ENCODE measurements at regions not wholly inside any gene's neighbourhood (a gene's known extent, or its start where the extent isn't known, plus 50 kb on each side); places are given as distances from the start of the nearest gene placed in this dataset.

DNA sequence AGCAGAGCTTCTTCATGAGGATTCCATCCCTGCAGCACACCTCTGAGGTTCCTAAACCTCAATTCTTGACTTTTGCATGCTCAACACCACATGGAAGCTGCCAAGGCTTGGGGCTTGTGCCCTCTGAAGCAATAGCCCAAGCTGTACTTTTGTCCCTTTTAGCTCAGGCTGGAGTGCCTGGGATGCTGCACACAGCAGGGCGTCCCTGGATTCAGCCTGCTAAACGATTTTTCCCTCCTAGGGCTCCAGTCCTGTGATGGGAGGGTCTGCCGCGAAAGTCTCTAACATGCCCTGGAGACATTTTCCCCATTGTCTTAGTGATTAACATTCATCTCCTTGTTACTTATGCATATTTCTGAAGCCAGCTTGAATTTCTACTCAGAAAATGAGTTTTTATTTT, 98.3 kb downstream of the SLITRK5 start:
- TF ChIP-seq CTCF (IDR thresholded peaks at IDR 0.05) (no peak), CHD4 (IDR thresholded peaks at IDR 0.05; ENCODE audit: borderline replicate concordance) (no peak), HOXA7 (CRISPR knock-in tag; IDR thresholded peaks at IDR 0.05) (no peak), CBX8 (IDR thresholded peaks at IDR 0.05) (no peak), TFCP2L1 (CRISPR knock-in tag; IDR thresholded peaks at IDR 0.05) (no peak), SREBF2 (IDR thresholded peaks at IDR 0.05) (no peak), EP300 (IDR thresholded peaks at IDR 0.05) (no peak)
- TF ChIP-seq, protein P1, sequence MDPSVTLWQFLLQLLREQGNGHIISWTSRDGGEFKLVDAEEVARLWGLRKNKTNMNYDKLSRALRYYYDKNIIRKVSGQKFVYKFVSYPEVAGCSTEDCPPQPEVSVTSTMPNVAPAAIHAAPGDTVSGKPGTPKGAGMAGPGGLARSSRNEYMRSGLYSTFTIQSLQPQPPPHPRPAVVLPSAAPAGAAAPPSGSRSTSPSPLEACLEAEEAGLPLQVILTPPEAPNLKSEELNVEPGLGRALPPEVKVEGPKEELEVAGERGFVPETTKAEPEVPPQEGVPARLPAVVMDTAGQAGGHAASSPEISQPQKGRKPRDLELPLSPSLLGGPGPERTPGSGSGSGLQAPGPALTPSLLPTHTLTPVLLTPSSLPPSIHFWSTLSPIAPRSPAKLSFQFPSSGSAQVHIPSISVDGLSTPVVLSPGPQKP (IDR thresholded peaks at IDR 0.05; ENCODE audit: low read depth, low read length): no peak
